ENCODE measurements at regions not wholly inside any gene's neighbourhood (a gene's known extent, or its start where the extent isn't known, plus 50 kb on each side); places are given as distances from the start of the nearest gene placed in this dataset.

DNA sequence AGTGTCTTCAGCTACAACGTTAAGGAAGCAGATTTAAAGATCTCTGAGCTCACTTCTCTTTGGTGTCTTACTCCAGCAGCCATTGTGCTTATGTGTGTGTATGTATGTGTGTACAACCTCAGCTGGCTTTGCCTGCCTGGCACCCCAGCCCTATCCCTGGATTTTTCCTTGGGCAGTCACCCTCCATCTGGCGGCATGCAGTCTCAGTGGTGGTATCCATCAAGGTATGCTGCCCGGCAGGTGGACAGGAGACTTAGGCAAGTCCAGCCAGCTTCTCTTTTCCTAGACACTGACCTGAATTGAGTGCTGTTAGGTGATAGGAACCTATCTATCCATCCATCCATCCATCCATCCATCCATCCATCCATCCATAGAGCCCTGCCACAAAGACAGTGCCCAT is 280.8 kb upstream of the CCL2 start:
- TF ChIP-seq, protein P1, sequence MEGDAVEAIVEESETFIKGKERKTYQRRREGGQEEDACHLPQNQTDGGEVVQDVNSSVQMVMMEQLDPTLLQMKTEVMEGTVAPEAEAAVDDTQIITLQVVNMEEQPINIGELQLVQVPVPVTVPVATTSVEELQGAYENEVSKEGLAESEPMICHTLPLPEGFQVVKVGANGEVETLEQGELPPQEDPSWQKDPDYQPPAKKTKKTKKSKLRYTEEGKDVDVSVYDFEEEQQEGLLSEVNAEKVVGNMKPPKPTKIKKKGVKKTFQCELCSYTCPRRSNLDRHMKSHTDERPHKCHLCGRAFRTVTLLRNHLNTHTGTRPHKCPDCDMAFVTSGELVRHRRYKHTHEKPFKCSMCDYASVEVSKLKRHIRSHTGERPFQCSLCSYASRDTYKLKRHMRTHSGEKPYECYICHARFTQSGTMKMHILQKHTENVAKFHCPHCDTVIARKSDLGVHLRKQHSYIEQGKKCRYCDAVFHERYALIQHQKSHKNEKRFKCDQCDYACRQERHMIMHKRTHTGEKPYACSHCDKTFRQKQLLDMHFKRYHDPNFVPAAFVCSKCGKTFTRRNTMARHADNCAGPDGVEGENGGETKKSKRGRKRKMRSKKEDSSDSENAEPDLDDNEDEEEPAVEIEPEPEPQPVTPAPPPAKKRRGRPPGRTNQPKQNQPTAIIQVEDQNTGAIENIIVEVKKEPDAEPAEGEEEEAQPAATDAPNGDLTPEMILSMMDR (IDR thresholded peaks at IDR 0.05; ENCODE audit: low read depth, low read length, missing input control), result no peak
- TF ChIP-seq, protein P2, sequence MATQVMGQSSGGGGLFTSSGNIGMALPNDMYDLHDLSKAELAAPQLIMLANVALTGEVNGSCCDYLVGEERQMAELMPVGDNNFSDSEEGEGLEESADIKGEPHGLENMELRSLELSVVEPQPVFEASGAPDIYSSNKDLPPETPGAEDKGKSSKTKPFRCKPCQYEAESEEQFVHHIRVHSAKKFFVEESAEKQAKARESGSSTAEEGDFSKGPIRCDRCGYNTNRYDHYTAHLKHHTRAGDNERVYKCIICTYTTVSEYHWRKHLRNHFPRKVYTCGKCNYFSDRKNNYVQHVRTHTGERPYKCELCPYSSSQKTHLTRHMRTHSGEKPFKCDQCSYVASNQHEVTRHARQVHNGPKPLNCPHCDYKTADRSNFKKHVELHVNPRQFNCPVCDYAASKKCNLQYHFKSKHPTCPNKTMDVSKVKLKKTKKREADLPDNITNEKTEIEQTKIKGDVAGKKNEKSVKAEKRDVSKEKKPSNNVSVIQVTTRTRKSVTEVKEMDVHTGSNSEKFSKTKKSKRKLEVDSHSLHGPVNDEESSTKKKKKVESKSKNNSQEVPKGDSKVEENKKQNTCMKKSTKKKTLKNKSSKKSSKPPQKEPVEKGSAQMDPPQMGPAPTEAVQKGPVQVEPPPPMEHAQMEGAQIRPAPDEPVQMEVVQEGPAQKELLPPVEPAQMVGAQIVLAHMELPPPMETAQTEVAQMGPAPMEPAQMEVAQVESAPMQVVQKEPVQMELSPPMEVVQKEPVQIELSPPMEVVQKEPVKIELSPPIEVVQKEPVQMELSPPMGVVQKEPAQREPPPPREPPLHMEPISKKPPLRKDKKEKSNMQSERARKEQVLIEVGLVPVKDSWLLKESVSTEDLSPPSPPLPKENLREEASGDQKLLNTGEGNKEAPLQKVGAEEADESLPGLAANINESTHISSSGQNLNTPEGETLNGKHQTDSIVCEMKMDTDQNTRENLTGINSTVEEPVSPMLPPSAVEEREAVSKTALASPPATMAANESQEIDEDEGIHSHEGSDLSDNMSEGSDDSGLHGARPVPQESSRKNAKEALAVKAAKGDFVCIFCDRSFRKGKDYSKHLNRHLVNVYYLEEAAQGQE (IDR thresholded peaks at IDR 0.05), result no peak
- TF ChIP-seq, protein P3, sequence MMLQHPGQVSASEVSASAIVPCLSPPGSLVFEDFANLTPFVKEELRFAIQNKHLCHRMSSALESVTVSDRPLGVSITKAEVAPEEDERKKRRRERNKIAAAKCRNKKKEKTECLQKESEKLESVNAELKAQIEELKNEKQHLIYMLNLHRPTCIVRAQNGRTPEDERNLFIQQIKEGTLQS (IDR thresholded peaks at IDR 0.05), result no peak
- TF ChIP-seq, protein P4, sequence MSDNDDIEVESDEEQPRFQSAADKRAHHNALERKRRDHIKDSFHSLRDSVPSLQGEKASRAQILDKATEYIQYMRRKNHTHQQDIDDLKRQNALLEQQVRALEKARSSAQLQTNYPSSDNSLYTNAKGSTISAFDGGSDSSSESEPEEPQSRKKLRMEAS (IDR thresholded peaks at IDR 0.05), result no peak
- no peak for TF ChIP-seq TAF1 (conservative IDR thresholded peaks at IDR 0.05)
- TF ChIP-seq SP1 (IDR thresholded peaks at IDR 0.05), result no peak
- no peak for TF ChIP-seq RAD21 (IDR thresholded peaks at IDR 0.05)
- no peak for TF ChIP-seq GABPA (IDR thresholded peaks at IDR 0.05 in 1 of 2, conservative IDR thresholded peaks at IDR 0.05 in 1 of 2)
- TF ChIP-seq RXRA (IDR thresholded peaks at IDR 0.05), result no peak
- no peak for TF ChIP-seq JUND (IDR thresholded peaks at IDR 0.05)
- TF ChIP-seq YY1 (IDR thresholded peaks at IDR 0.05), result no peak
- no peak for TF ChIP-seq HNF4A (conservative IDR thresholded peaks at IDR 0.05)

All from liver (tissue), 3 donors.